ENCODE measurements at regions not wholly inside any gene's neighbourhood (a gene's known extent, or its start where the extent isn't known, plus 50 kb on each side); places are given as distances from the start of the nearest gene placed in this dataset.

GRCh38 chr4:180407275-180407885 is 1835.8 kb upstream of the TENM3 start:
- Mint-ChIP-seq H3K27me3 (no peaks in the 10 kb centered on the region), H3K4me1 (no peaks in the 10 kb centered on the region), H3K27ac (ENCODE audit: low read depth) (no peak overlapping the region), H3K4me3 (no peak overlapping the region), H3K36me3 (ENCODE audit: insufficient read depth) (no peaks in the 10 kb centered on the region), H3K9me3 (peaks cover 20% of the 10 kb centered on the region)
- no peak for ATAC-seq (replicated peaks; ENCODE audit: extremely low read depth, poor library complexity, severe bottlenecking)
- no peak for DNase-seq (ENCODE audit: low spot score in 2 of 2)

- Mint-ChIP-seq H3K9me3 (peaks cover 24% of the 10 kb centered on the region), H3K4me3 (no peak overlapping the region)
- ATAC-seq (replicated peaks; ENCODE audit: extremely low read depth, poor library complexity, severe bottlenecking) = no peak
These were observed 1824.2 kb upstream of the TENM3 start for GRCh38 chr4:180418819-180419531.

GRCh38 chr4:180422989-180423711 is 1820.1 kb upstream of the TENM3 start:
- no peak overlapping the region for H3K4me3 Mint-ChIP-seq
- H3K27ac Mint-ChIP-seq (ENCODE audit: low read depth) = no peak overlapping the region
- peaks cover 2% of the 10 kb centered on the region for H3K36me3 Mint-ChIP-seq (ENCODE audit: insufficient read depth)
- ATAC-seq (replicated peaks; ENCODE audit: extremely low read depth, poor library complexity, severe bottlenecking) (no peak), DNase-seq (ENCODE audit: low spot score in 2 of 2) (no peak)
- no peaks in the 10 kb centered on the region for H3K27me3 Mint-ChIP-seq
- peaks cover 16% of the 10 kb centered on the region for H3K9me3 Mint-ChIP-seq
- no peaks in the 10 kb centered on the region for H3K4me1 Mint-ChIP-seq

More at GRCh38 chr4:180418819-180419531, 1824.2 kb upstream of the TENM3 start:
- Mint-ChIP-seq H3K4me1 (no peaks in the 10 kb centered on the region), H3K36me3 (ENCODE audit: insufficient read depth) (peaks cover 2% of the 10 kb centered on the region), H3K27me3 (no peaks in the 10 kb centered on the region), H3K27ac (ENCODE audit: low read depth) (no peak overlapping the region)
- DNase-seq (ENCODE audit: low spot score in 2 of 2) = no peak

GRCh38 chr4:180423712-180424057 is 1819.5 kb upstream of the TENM3 start:
- peaks cover 2% of the 10 kb centered on the region for H3K36me3 Mint-ChIP-seq (ENCODE audit: insufficient read depth)
- H3K9me3 Mint-ChIP-seq = peaks cover 11% of the 10 kb centered on the region
- DNase-seq (ENCODE audit: low spot score in 2 of 2) (no peak), ATAC-seq (replicated peaks; ENCODE audit: extremely low read depth, poor library complexity, severe bottlenecking) (no peak)
- no peaks in the 10 kb centered on the region for H3K4me1 Mint-ChIP-seq
- no peaks in the 10 kb centered on the region for H3K27me3 Mint-ChIP-seq
- H3K27ac Mint-ChIP-seq (ENCODE audit: low read depth) = no peak overlapping the region
- no peak overlapping the region for H3K4me3 Mint-ChIP-seq

- ATAC-seq (replicated peaks; ENCODE audit: extremely low read depth, poor library complexity, severe bottlenecking) = no peak
These were observed 1816.3 kb upstream of the TENM3 start for GRCh38 chr4:180426938-180427337.

GRCh38 chr4:180430283-180430682 is 1812.9 kb upstream of the TENM3 start:
- DNase-seq (ENCODE audit: low spot score in 2 of 2) (no peak), ATAC-seq (replicated peaks; ENCODE audit: extremely low read depth, poor library complexity, severe bottlenecking) (no peak)
- Mint-ChIP-seq H3K4me3 (no peak overlapping the region), H3K4me1 (no peaks in the 10 kb centered on the region), H3K9me3 (peaks cover 5% of the 10 kb centered on the region), H3K36me3 (ENCODE audit: insufficient read depth) (no peaks in the 10 kb centered on the region), H3K27ac (ENCODE audit: low read depth) (no peak overlapping the region), H3K27me3 (no peaks in the 10 kb centered on the region)

More at GRCh38 chr4:180426938-180427337, 1816.3 kb upstream of the TENM3 start:
- Mint-ChIP-seq H3K4me3 (no peak overlapping the region), H3K4me1 (no peaks in the 10 kb centered on the region), H3K36me3 (ENCODE audit: insufficient read depth) (peaks cover 2% of the 10 kb centered on the region), H3K27ac (ENCODE audit: low read depth) (no peak overlapping the region), H3K9me3 (peaks cover 4% of the 10 kb centered on the region), H3K27me3 (no peaks in the 10 kb centered on the region)
- no peak for DNase-seq (ENCODE audit: low spot score in 2 of 2)

GRCh38 chr4:180434131-180434895 is 1808.9 kb upstream of the TENM3 start:
- Mint-ChIP-seq H3K9me3 (peaks cover 11% of the 10 kb centered on the region), H3K27me3 (no peaks in the 10 kb centered on the region), H3K4me3 (no peak overlapping the region), H3K27ac (ENCODE audit: low read depth) (no peak overlapping the region), H3K36me3 (ENCODE audit: insufficient read depth) (peaks cover 1% of the 10 kb centered on the region), H3K4me1 (no peaks in the 10 kb centered on the region)
- ATAC-seq (replicated peaks; ENCODE audit: extremely low read depth, poor library complexity, severe bottlenecking) (no peak), DNase-seq (ENCODE audit: low spot score in 2 of 2) (no peak)

- Mint-ChIP-seq H3K27me3 (no peaks in the 10 kb centered on the region), H3K4me3 (no peak overlapping the region), H3K36me3 (ENCODE audit: insufficient read depth) (peaks cover 1% of the 10 kb centered on the region), H3K4me1 (no peaks in the 10 kb centered on the region), H3K27ac (ENCODE audit: low read depth) (no peak overlapping the region), H3K9me3 (peaks cover 17% of the 10 kb centered on the region)
- no peak for DNase-seq (ENCODE audit: low spot score in 2 of 2)
- ATAC-seq (replicated peaks; ENCODE audit: extremely low read depth, poor library complexity, severe bottlenecking) = no peak
These were observed 1806.8 kb upstream of the TENM3 start for GRCh38 chr4:180436361-180436760.

- H3K4me1 Mint-ChIP-seq = no peaks in the 10 kb centered on the region
- H3K4me3 Mint-ChIP-seq = no peak overlapping the region
- peaks cover 12% of the 10 kb centered on the region for H3K9me3 Mint-ChIP-seq
- no peak overlapping the region for H3K27ac Mint-ChIP-seq (ENCODE audit: low read depth)
- H3K36me3 Mint-ChIP-seq (ENCODE audit: insufficient read depth) = peaks cover 1% of the 10 kb centered on the region
- no peaks in the 10 kb centered on the region for H3K27me3 Mint-ChIP-seq
- DNase-seq (ENCODE audit: low spot score in 2 of 2) (no peak), ATAC-seq (replicated peaks; ENCODE audit: extremely low read depth, poor library complexity, severe bottlenecking) (no peak)
These were observed 1805.6 kb upstream of the TENM3 start for GRCh38 chr4:180437601-180438000.

GRCh38 chr4:180448306-180448705 is 1794.9 kb upstream of the TENM3 start:
- Mint-ChIP-seq H3K4me3 (no peak overlapping the region), H3K27me3 (no peaks in the 10 kb centered on the region), H3K9me3 (no peaks in the 10 kb centered on the region), H3K27ac (ENCODE audit: low read depth) (no peak overlapping the region), H3K36me3 (ENCODE audit: insufficient read depth) (no peaks in the 10 kb centered on the region), H3K4me1 (no peaks in the 10 kb centered on the region)
- ATAC-seq (replicated peaks; ENCODE audit: extremely low read depth, poor library complexity, severe bottlenecking) = no peak
- DNase-seq (ENCODE audit: low spot score in 2 of 2) = no peak

GRCh38 chr4:180449395-180449956 is 1793.7 kb upstream of the TENM3 start:
- no peaks in the 10 kb centered on the region for H3K27me3 Mint-ChIP-seq
- no peaks in the 10 kb centered on the region for H3K36me3 Mint-ChIP-seq (ENCODE audit: insufficient read depth)
- no peak overlapping the region for H3K4me3 Mint-ChIP-seq
- H3K4me1 Mint-ChIP-seq = no peaks in the 10 kb centered on the region
- DNase-seq (ENCODE audit: low spot score in 2 of 2) (no peak), ATAC-seq (replicated peaks; ENCODE audit: extremely low read depth, poor library complexity, severe bottlenecking) (no peak)
- peaks cover 8% of the 10 kb centered on the region for H3K9me3 Mint-ChIP-seq
- no peak overlapping the region for H3K27ac Mint-ChIP-seq (ENCODE audit: low read depth)

- no peak overlapping the region for H3K4me3 Mint-ChIP-seq
- no peaks in the 10 kb centered on the region for H3K36me3 Mint-ChIP-seq (ENCODE audit: insufficient read depth)
- peaks cover 17% of the 10 kb centered on the region for H3K9me3 Mint-ChIP-seq
- H3K4me1 Mint-ChIP-seq = no peaks in the 10 kb centered on the region
- no peak overlapping the region for H3K27ac Mint-ChIP-seq (ENCODE audit: low read depth)
- no peaks in the 10 kb centered on the region for H3K27me3 Mint-ChIP-seq
- DNase-seq (ENCODE audit: low spot score in 2 of 2) (no peak), ATAC-seq (replicated peaks; ENCODE audit: extremely low read depth, poor library complexity, severe bottlenecking) (no peak)
These were observed 1788.0 kb upstream of the TENM3 start for GRCh38 chr4:180455226-180455625.

Measured in central memory CD8-positive, alpha-beta T cell (primary cell).